22Rv1 (cell line): ENCODE measurements at regions not wholly inside any gene's neighbourhood (a gene's known extent, or its start where the extent isn't known, plus 50 kb on each side); places are given as distances from the start of the nearest gene placed in this dataset.
"Not testable (repeated sequence)": the region's sequence is repeated elsewhere in the genome, so short reads cannot be mapped to it uniquely, and the experiment has no call there.

ENCODE experiments used
- CTCF ChIP-seq: fragments of 450-650 bp; IDR thresholded peaks from 2 replicates; pipeline ENCODE4 v1.5.1; 2017; ENCODE audit warnings: mild to moderate bottlenecking
- ZFX ChIP-seq: fragments of 450-650 bp; IDR thresholded peaks from 2 replicates; pipeline ENCODE4 v1.6.1; 2017; ENCODE audit warnings: antibody characterized with exemption, borderline replicate concordance

- not testable (repeated sequence) for TF ChIP-seq CTCF, ZFX
Measured at GRCh38 chr4:14002331-14002730, 374.8 kb upstream of the BOD1L1 start.
